IMR-90 (cell line): ENCODE measurements at regions not wholly inside any gene's neighbourhood (a gene's known extent, or its start where the extent isn't known, plus 50 kb on each side); places are given as distances from the start of the nearest gene placed in this dataset.

ENCODE experiments used
- ATAC-seq: fragments of 200-7000 bp; cut with Tn5 transposase; 2 replicates; pipeline ENCODE4 v1.9.1; 2020; ENCODE audit warnings: low read depth, mild to moderate bottlenecking, moderate library complexity
- BruUV-seq: library from RNA; stranded (reverse); fragments of 400-500 nt; replicated peaks from 2 replicates; lab custom pipeline; 2021; lab: Mats Ljungman, UMichigan
- CTCF ChIA-PET: fragments of 300-600 bp; formaldehyde crosslinking; extraction: SDS; loops from one replicate; lab custom pipeline; 2021; ENCODE audit warnings: antibody characterized with exemption; lab: Yijun Ruan, JAX
- POLR2A ChIA-PET: fragments of 300-600 bp; sonication (Branson Sonifier 250); formaldehyde crosslinking; loops from one replicate; lab custom pipeline; 2022; ENCODE audit warnings: antibody characterized with exemption; ENCODE audit not compliant: unreplicated experiment; lab: Charles Lee
- DNase-seq: peaks from one replicate; pipeline ENCODE4 v3.0.0; 2013
- H2AFZ ChIP-seq: replicated peaks from 2 replicates; pipeline ENCODE3; 2013; ENCODE audit warnings: low read length, mild to moderate bottlenecking; ENCODE audit not compliant: poor library complexity
- H2AK5ac ChIP-seq: 2 replicates; pipeline ENCODE4 v1.6.1; 2013; ENCODE audit warnings: low read depth, low read length, inconsistent platforms
- H2AK9ac ChIP-seq: replicated peaks from 2 replicates; pipeline ENCODE3; 2013; ENCODE audit warnings: mild to moderate bottlenecking, low read depth, low read length, moderate library complexity; ENCODE audit not compliant: poor library complexity
- H2BK120ac ChIP-seq: 2 replicates; pipeline ENCODE4 v1.6.1; 2013; ENCODE audit warnings: low read depth, low read length, inconsistent platforms
- H2BK15ac ChIP-seq: 3 replicates; pipeline ENCODE4 v1.6.1; 2013; ENCODE audit warnings: low read depth, low read length, inconsistent platforms
- H2BK20ac ChIP-seq: 2 replicates; pipeline ENCODE4 v1.6.1; 2013; ENCODE audit warnings: low read depth, mild to moderate bottlenecking, inconsistent platforms, low read length, moderate library complexity
- H2BK5ac ChIP-seq: 2 replicates; pipeline ENCODE4 v1.6.1; 2013; ENCODE audit warnings: mild to moderate bottlenecking, low read depth, low read length, inconsistent platforms; ENCODE audit not compliant: poor library complexity, severe bottlenecking
- H3K14ac ChIP-seq: replicated peaks from 2 replicates; pipeline ENCODE4 v1.6.1; 2013; ENCODE audit warnings: low read depth, low read length, inconsistent platforms
- H3K18ac ChIP-seq: 2 replicates; pipeline ENCODE4 v1.6.1; 2013; ENCODE audit warnings: low read depth, low read length, control low read depth
- H3K23ac ChIP-seq: 2 replicates; pipeline ENCODE4 v1.6.1; 2013; ENCODE audit warnings: low read depth, low read length, inconsistent platforms
- H3K27ac ChIP-seq: 2 replicates; pipeline ENCODE4 v1.5.1; 2013; ENCODE audit warnings: mild to moderate bottlenecking, control low read depth, low read length; ENCODE audit not compliant: insufficient read depth
- H3K27me3 ChIP-seq: 2 replicates; pipeline ENCODE4 v1.6.1; 2013; ENCODE audit warnings: low read length; ENCODE audit not compliant: control insufficient read depth, insufficient read depth
- H3K36me3 ChIP-seq: 2 replicates; pipeline ENCODE4 v1.6.1; 2013; ENCODE audit warnings: low read length, mixed read lengths; ENCODE audit not compliant: control insufficient read depth, insufficient read depth
- H3K4ac ChIP-seq: 2 replicates; pipeline ENCODE4 v1.6.1; 2013; ENCODE audit warnings: low read depth, low read length, inconsistent platforms
- H3K4me1 ChIP-seq: 2 replicates; pipeline ENCODE4 v1.6.1; 2013; ENCODE audit warnings: low read length, mixed read lengths; ENCODE audit not compliant: control insufficient read depth, insufficient read depth
- H3K4me2 ChIP-seq: 2 replicates; pipeline ENCODE4 v1.6.1; 2013; ENCODE audit warnings: low read depth, mild to moderate bottlenecking, control low read depth, low read length, moderate library complexity
- H3K4me3 ChIP-seq: 2 replicates; pipeline ENCODE4 v1.5.1; 2013; ENCODE audit warnings: low read depth, mild to moderate bottlenecking, control low read depth, low read length, moderate library complexity; ENCODE audit not compliant: insufficient read depth
- H3K56ac ChIP-seq: 2 replicates; pipeline ENCODE4 v1.6.1; 2013; ENCODE audit warnings: low read length, inconsistent platforms; ENCODE audit not compliant: insufficient read depth; ENCODE audit errors: extremely low read depth
- H3K79me1 ChIP-seq, 2 experiments: 2 replicates each; pipeline ENCODE4 v1.6.1; 2013; ENCODE audit warnings: low read length in 2 of 2, inconsistent platforms in 1 of 2, low read depth in 1 of 2
- H3K9ac ChIP-seq: 2 replicates; pipeline ENCODE4 v1.6.1; 2013; ENCODE audit warnings: low read depth, low read length, control low read depth
- H3K9me1 ChIP-seq: 2 replicates; pipeline ENCODE4 v1.6.1; 2013; ENCODE audit warnings: low read length, inconsistent platforms; ENCODE audit not compliant: insufficient read depth
- H3K9me3 ChIP-seq: 2 replicates; pipeline ENCODE4 v1.6.1; 2013; ENCODE audit warnings: low read length; ENCODE audit not compliant: control insufficient read depth, insufficient read depth
- H4K20me1 ChIP-seq: 2 replicates; pipeline ENCODE4 v1.6.1; 2013; ENCODE audit warnings: low read length, inconsistent platforms; ENCODE audit not compliant: insufficient read depth
- H4K5ac ChIP-seq: 2 replicates; pipeline ENCODE4 v1.6.1; 2013; ENCODE audit warnings: mild to moderate bottlenecking, low read depth, low read length, control low read depth
- H4K8ac ChIP-seq, 2 experiments: 2 replicates each; pipeline ENCODE4 v1.6.1; 2013; ENCODE audit warnings: low read depth in 2 of 2, low read length in 2 of 2, control low read depth in 1 of 2, inconsistent platforms in 1 of 2
- H4K91ac ChIP-seq: 2 replicates; pipeline ENCODE4 v1.6.1; 2013; ENCODE audit warnings: low read depth, low read length, inconsistent platforms; ENCODE audit not compliant: insufficient read depth
- BHLHE40 ChIP-seq: fragments of 150-350 bp; IDR thresholded peaks from 2 replicates; pipeline ENCODE4 v1.6.1; 2016; ENCODE audit warnings: mild to moderate bottlenecking, low read depth, low read length
- CEBPB ChIP-seq: IDR thresholded peaks from 2 replicates; pipeline ENCODE4 v1.6.1; 2012; ENCODE audit warnings: low read depth, low read length, improper control_type of control experiment
- CHD1 ChIP-seq: IDR thresholded peaks from 2 replicates; pipeline ENCODE4 v1.6.1; 2012; ENCODE audit warnings: low read depth, low read length, improper control_type of control experiment
- CTCF ChIP-seq: conservative IDR thresholded peaks from 2 replicates; pipeline ENCODE4 v1.5.1; 2012; ENCODE audit warnings: mild to moderate bottlenecking, low read depth, low read length, improper control_type of control experiment
- ELK1 ChIP-seq: fragments of 150-350 bp; IDR thresholded peaks from 2 replicates; pipeline ENCODE4 v1.6.1; 2016; ENCODE audit warnings: low read depth, mild to moderate bottlenecking, low read length, moderate library complexity, borderline replicate concordance
- FOS ChIP-seq: fragments of 150-350 bp; IDR thresholded peaks from 2 replicates; pipeline ENCODE4 v1.6.1; 2016; ENCODE audit warnings: low read depth, low read length
- MAFK ChIP-seq: IDR thresholded peaks from 2 replicates; pipeline ENCODE4 v1.6.1; 2012; ENCODE audit warnings: low read depth, low read length, improper control_type of control experiment
- MAZ ChIP-seq: IDR thresholded peaks from 2 replicates; pipeline ENCODE4 v1.6.1; 2012; ENCODE audit warnings: low read depth, mild to moderate bottlenecking, low read length, improper control_type of control experiment, moderate library complexity, borderline replicate concordance
- MXI1 ChIP-seq: IDR thresholded peaks from 2 replicates; pipeline ENCODE4 v1.6.1; 2012; ENCODE audit warnings: low read depth, mild to moderate bottlenecking, low read length, moderate library complexity, borderline replicate concordance
- NFE2L2 ChIP-seq: fragments of 150-350 bp; IDR thresholded peaks from 2 replicates; pipeline ENCODE4 v1.6.1; 2016; ENCODE audit warnings: low read depth, mild to moderate bottlenecking, low read length
- POLR2A ChIP-seq: IDR thresholded peaks from 2 replicates; pipeline ENCODE4 v1.6.1; 2012; ENCODE audit warnings: mild to moderate bottlenecking, low read depth, low read length
- RAD21 ChIP-seq: IDR thresholded peaks from 2 replicates; pipeline ENCODE4 v1.6.1; 2012; ENCODE audit warnings: low read length, improper control_type of control experiment
- RCOR1 ChIP-seq: IDR thresholded peaks from 2 replicates; pipeline ENCODE4 v1.6.1; 2012; ENCODE audit warnings: mild to moderate bottlenecking, low read length, improper control_type of control experiment; ENCODE audit not compliant: insufficient replicate concordance
- RFX5 ChIP-seq: IDR thresholded peaks from 2 replicates; pipeline ENCODE4 v1.8.0; 2012; ENCODE audit warnings: low read depth, mild to moderate bottlenecking, low read length, moderate library complexity
- SMC3 ChIP-seq: fragments of 150-350 bp; IDR thresholded peaks from 2 replicates; pipeline ENCODE4 v1.6.1; 2016; ENCODE audit warnings: low read depth, mild to moderate bottlenecking, antibody characterized with exemption, low read length, moderate library complexity
- USF2 ChIP-seq: fragments of 150-350 bp; IDR thresholded peaks from 2 replicates; pipeline ENCODE4 v1.6.1; 2017; ENCODE audit warnings: mild to moderate bottlenecking, antibody characterized with exemption, low read length, low read depth
- WGBS, 2 experiments: methylation state at CpG; one replicate each; pipeline versions ENCODE4 v1.1.5 to v1.1.7; 2013; ENCODE audit warnings: missing lambda C conversion rate in 2 of 2; ENCODE audit not compliant: insufficient read length in 1 of 2; ENCODE audit errors: extremely low coverage in 2 of 2; 5-methylcytosine and 5-hydroxymethylcytosine counted together
- dilution Hi-C: fragments of 300-500 bp; cut with HindIII; formaldehyde crosslinking; loops from one replicate; pipeline ENCODE4 v1.14.3; 2018; ENCODE audit warnings: low sequenced_read_pairs; ENCODE audit not compliant: unreplicated experiment
- in situ Hi-C: fragments of 300-500 bp; cut with MboI; formaldehyde crosslinking; loops from 3 replicates; pipeline ENCODE4 v1.14.3; 2019; ENCODE audit warnings: low sequenced_read_pairs, inconsistent platforms, mixed read lengths
- intact Hi-C: fragments of 100-400 bp; cut with micrococcal nuclease; formaldehyde crosslinking; loops from 2 replicates; pipeline ENCODE4 v1.10.0; 2022

GRCh38 chr1:234780531-234781162 is 170.7 kb upstream of the IRF2BP2 start:
- no peaks in the 10 kb centered on the region for H3K9me1 ChIP-seq
- no TSS peak for BruUV-seq
- no peak overlapping the region for H3K23ac ChIP-seq
- H3K79me1 ChIP-seq, result no peaks in the 10 kb centered on the region
- H3K9me3 ChIP-seq, result peaks cover 3% of the 10 kb centered on the region; the same call in 1 of the 2 replicates
- CTCF ChIA-PET, result no interaction called here
- H3K4ac ChIP-seq, result no peak overlapping the region
- H3K4me3 ChIP-seq, result no peak overlapping the region
- intact Hi-C loops, result no loop called here
- peaks cover 43% of the 10 kb centered on the region for H3K27me3 ChIP-seq
- H2BK20ac ChIP-seq, result no peak overlapping the region
- no peak overlapping the region for H4K91ac ChIP-seq
- no peak overlapping the region for H2BK15ac ChIP-seq
- no peak overlapping the region for H3K27ac ChIP-seq
- dilution Hi-C loops, result no loop called here
- ATAC-seq (no peak), DNase-seq (no peak)
- no peak overlapping the region for H4K5ac ChIP-seq
- no peak overlapping the region for H2AFZ ChIP-seq
- no peaks in the 10 kb centered on the region for H3K36me3 ChIP-seq
- 77% methylated on average over 12 of the region's 13 CpGs; no CpG with 5 or more reads in 1 of the 2 experiments for WGBS, 2 experiments
- no peak overlapping the region for H3K18ac ChIP-seq
- H3K56ac ChIP-seq, result no peak overlapping the region
- no peaks in the 10 kb centered on the region; the same call in 1 of the 2 replicates for H4K20me1 ChIP-seq
- no peak overlapping the region for H2BK120ac ChIP-seq
- H3K4me1 ChIP-seq, result peaks cover 1% of the 10 kb centered on the region
- TF ChIP-seq POLR2A, result no peak
- TF ChIP-seq MAZ, result no peak
- no peak for TF ChIP-seq RFX5
- no peak for TF ChIP-seq RAD21
- TF ChIP-seq BHLHE40, result no peak
- TF ChIP-seq NFE2L2, result no peak
- TF ChIP-seq RCOR1, result no peak
- no peak for TF ChIP-seq ELK1
- no peak for TF ChIP-seq CTCF
- no peak for TF ChIP-seq MAFK
- TF ChIP-seq MXI1, result no peak
- no peak for TF ChIP-seq USF2
- TF ChIP-seq CHD1, result no peak
- no peak for TF ChIP-seq SMC3
- TF ChIP-seq FOS, result no peak
- no peak for TF ChIP-seq CEBPB
- H2BK5ac ChIP-seq, result no peak overlapping the region
- H3K4me2 ChIP-seq, result no peak overlapping the region
- in situ Hi-C loops, result no loop called here
- POLR2A ChIA-PET, result no interaction called here
- H2AK9ac ChIP-seq, result no peak overlapping the region
- no peak overlapping the region for H3K9ac ChIP-seq
- no peak overlapping the region for H3K14ac ChIP-seq
- peak overlapping the region; percentile 36; the same call in 1 of the 2 replicates for H2AK5ac ChIP-seq
- no peak overlapping the region for H4K8ac ChIP-seq
